Breast epithelium (tissue), 4 donors: ENCODE measurements at regions not wholly inside any gene's neighbourhood (a gene's known extent, or its start where the extent isn't known, plus 50 kb on each side); places are given as distances from the start of the nearest gene placed in this dataset.
"Not testable (repeated sequence)": the region's sequence is repeated elsewhere in the genome, so short reads cannot be mapped to it uniquely, and the experiment has no call there.

ENCODE experiments used
- DNase-seq, 2 donors: peaks; one replicate each; pipeline ENCODE4 v3.0.0-alpha.2; 2019; ENCODE audit warnings: low spot score in 2 of 2
- H3K27ac ChIP-seq, 2 donors: fragments of 200-600 bp; sonication (generic) in 1 of 2; one replicate each; pipeline ENCODE4 v1.5.1; 2016 to 2019; ENCODE audit warnings: mild to moderate bottlenecking in 1 of 2
- H3K27me3 ChIP-seq, 2 donors: fragments of 200-600 bp; sonication (generic) in 1 of 2; one replicate each; pipeline versions ENCODE4 v1.5.1 to v1.6.0; 2017 to 2019; ENCODE audit warnings: control low read depth in 1 of 2, mild to moderate bottlenecking in 1 of 2
- H3K36me3 ChIP-seq: fragments of 200-600 bp; one replicate; pipeline ENCODE4 v1.5.1; 2019
- H3K4me1 ChIP-seq, 2 donors: fragments of 200-600 bp; sonication (generic); one replicate each; pipeline ENCODE4 v1.5.1; 2016 to 2019; ENCODE audit warnings: control low read depth in 1 of 2
- H3K4me3 ChIP-seq, 3 donors: fragments of 200-600 bp; sonication (generic); 1 replicate in 2 of 3; 2 replicates in 1 of 3; pipeline ENCODE4 v1.5.1; 2016 to 2019; ENCODE audit warnings: mild to moderate bottlenecking in 3 of 3, moderate library complexity in 2 of 3
- H3K9me3 ChIP-seq, 2 donors: fragments of 200-600 bp; sonication (generic) in 1 of 2; one replicate each; pipeline ENCODE4 v1.5.1; 2016 to 2019; ENCODE audit warnings: control low read depth in 1 of 2
- CTCF ChIP-seq, 3 donors: fragments of 450-650 bp; IDR thresholded peaks; one replicate each; pipeline ENCODE4 v1.5.1; 2016 to 2017; ENCODE audit warnings: antibody characterized with exemption in 3 of 3, mild to moderate bottlenecking in 3 of 3, moderate library complexity in 3 of 3
- POLR2A ChIP-seq: fragments of 450-650 bp; IDR thresholded peaks from one replicate; pipeline ENCODE4 v1.6.1; 2016; ENCODE audit warnings: antibody characterized with exemption, mild to moderate bottlenecking, moderate library complexity
- POLR2AphosphoS5 ChIP-seq, 3 donors: sonication (generic); formaldehyde crosslinking; IDR thresholded peaks; one replicate each; pipeline ENCODE4 v1.6.1; 2017; ENCODE audit warnings: antibody characterized with exemption in 3 of 3
- intact Hi-C: fragments of 100-400 bp; cut with DNase I; formaldehyde crosslinking; loops from one replicate; pipeline ENCODE4 v1.15.1; 2023; ENCODE audit warnings: low total_unique reads

- intact Hi-C loops = no loop called here
- no peak for TF ChIP-seq POLR2AphosphoS5 (IDR thresholded peaks at IDR 0.05)
- no peak for TF ChIP-seq POLR2A
- TF ChIP-seq CTCF (IDR thresholded peaks at IDR 0.05) = no peak
These were observed 273.1 kb upstream of the ARSJ start for GRCh38 chr4:114252499-114252898.

GRCh38 chr4:114257501-114257900, 278.1 kb upstream of the ARSJ start:
- Histone ChIP-seq H3K27me3 (no peaks in the 10 kb centered on the region), H3K4me1 (no peaks in the 10 kb centered on the region), H3K4me3 (no peak overlapping the region), H3K27ac (no peak overlapping the region), H3K36me3 (no peaks in the 10 kb centered on the region), H3K9me3 (peaks cover 0 to 21% of the 10 kb centered on the region in 2 donors)
- TF ChIP-seq POLR2A (no peak), CTCF (IDR thresholded peaks at IDR 0.05) (no peak), POLR2AphosphoS5 (IDR thresholded peaks at IDR 0.05) (no peak)
- intact Hi-C loops = no loop called here
- DNase-seq = no peak

More at GRCh38 chr4:114252499-114252898, 273.1 kb upstream of the ARSJ start:
- no peaks in the 10 kb centered on the region for H3K27me3 ChIP-seq
- H3K9me3 ChIP-seq = peaks cover 0 to 21% of the 10 kb centered on the region in 2 donors
- no peak for DNase-seq
- H3K4me1 ChIP-seq = no peaks in the 10 kb centered on the region
- no peaks in the 10 kb centered on the region for H3K36me3 ChIP-seq
- no peak overlapping the region for H3K4me3 ChIP-seq
- no peak overlapping the region for H3K27ac ChIP-seq

- H3K27ac ChIP-seq, H3K36me3 ChIP-seq, H3K27me3 ChIP-seq, DNase-seq, intact Hi-C loops, H3K4me3 ChIP-seq, H3K9me3 ChIP-seq, H3K4me1 ChIP-seq: not testable (repeated sequence)
These were observed 283.0 kb upstream of the ARSJ start for GRCh38 chr4:114262421-114262820.

GRCh38 chr4:114263233-114263632, 283.8 kb upstream of the ARSJ start:
- Histone ChIP-seq H3K9me3 (no peaks in the 10 kb centered on the region), H3K4me3 (no peak overlapping the region), H3K4me1 (no peaks in the 10 kb centered on the region), H3K27ac (no peak overlapping the region), H3K36me3 (no peaks in the 10 kb centered on the region), H3K27me3 (no peaks in the 10 kb centered on the region)
- intact Hi-C loops = no loop called here
- TF ChIP-seq POLR2AphosphoS5 (IDR thresholded peaks at IDR 0.05) (no peak), POLR2A (no peak), CTCF (IDR thresholded peaks at IDR 0.05) (no peak)
- DNase-seq = no peak

GRCh38 chr4:114264452-114264851, 285.0 kb upstream of the ARSJ start:
- no peaks in the 10 kb centered on the region for H3K27me3 ChIP-seq
- no peaks in the 10 kb centered on the region for H3K36me3 ChIP-seq
- H3K9me3 ChIP-seq = no peaks in the 10 kb centered on the region
- intact Hi-C loops = no loop called here
- peak overlapping the region in 1 of 2 donors; percentile 33 for H3K27ac ChIP-seq
- no peak overlapping the region for H3K4me3 ChIP-seq
- TF ChIP-seq CTCF (IDR thresholded peaks at IDR 0.05) = no peak
- no peak for TF ChIP-seq POLR2A
- no peak for TF ChIP-seq POLR2AphosphoS5 (IDR thresholded peaks at IDR 0.05)
- no peak for DNase-seq
- H3K4me1 ChIP-seq = no peaks in the 10 kb centered on the region

- peak overlapping the region in 1 of 2 donors; percentile 33 for H3K27ac ChIP-seq
These were observed 285.4 kb upstream of the ARSJ start for GRCh38 chr4:114264877-114265291.

More at GRCh38 chr4:114264877-114265291, 285.4 kb upstream of the ARSJ start:
- TF ChIP-seq POLR2AphosphoS5 (IDR thresholded peaks at IDR 0.05) = no peak
- no peak for TF ChIP-seq POLR2A
- no peak for TF ChIP-seq CTCF (IDR thresholded peaks at IDR 0.05)
- H3K4me3 ChIP-seq = no peak overlapping the region
- H3K9me3 ChIP-seq = no peaks in the 10 kb centered on the region
- H3K27me3 ChIP-seq = no peaks in the 10 kb centered on the region
- DNase-seq = no peak
- intact Hi-C loops = no loop called here
- H3K36me3 ChIP-seq = no peaks in the 10 kb centered on the region
- H3K4me1 ChIP-seq = no peaks in the 10 kb centered on the region
